ENCODE measurements at regions not wholly inside any gene's neighbourhood (a gene's known extent, or its start where the extent isn't known, plus 50 kb on each side); places are given as distances from the start of the nearest gene placed in this dataset.

DNA sequence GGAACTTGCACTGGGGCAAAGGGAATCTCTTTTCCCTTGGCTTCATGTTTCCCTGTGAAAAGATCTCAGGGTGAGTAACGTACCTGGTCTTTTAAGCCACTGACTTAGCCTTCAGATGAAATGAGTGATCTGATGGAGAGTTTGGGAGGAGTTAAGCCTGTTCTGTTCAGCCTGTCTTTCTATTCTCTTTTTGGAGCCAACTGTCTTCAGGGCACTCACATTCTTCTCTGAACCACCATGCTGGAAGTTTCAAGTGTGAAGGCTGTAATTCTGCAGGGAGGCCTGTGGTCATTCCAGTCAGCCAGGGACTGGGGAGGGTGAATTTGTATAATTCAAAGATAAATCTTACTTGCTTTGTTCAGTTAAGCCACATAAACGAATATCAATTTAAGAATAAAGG is 722.2 kb upstream of the SEMA6A start:
- no peaks in the 10 kb centered on the region; the same call in 1 of the 2 replicates for H3K9me3 ChIP-seq (ENCODE audit: control insufficient read depth, insufficient read depth, low read depth, low read length)
- no peak overlapping the region for H3K9ac ChIP-seq (ENCODE audit: low read length)
- no peak overlapping the region for H3K27ac ChIP-seq (ENCODE audit: low read depth, low read length)
- H3K36me3 ChIP-seq (ENCODE audit: control insufficient read depth, insufficient read depth, low read length), result no peaks in the 10 kb centered on the region
- no peaks in the 10 kb centered on the region for H3K27me3 ChIP-seq (ENCODE audit: control insufficient read depth, insufficient read depth, low read length)
- no peak overlapping the region for H3K4me3 ChIP-seq (ENCODE audit: low read depth, low read length)
- peaks cover 11% of the 10 kb centered on the region for H3K4me1 ChIP-seq (ENCODE audit: control insufficient read depth, insufficient read depth, low read length)

DNA sequence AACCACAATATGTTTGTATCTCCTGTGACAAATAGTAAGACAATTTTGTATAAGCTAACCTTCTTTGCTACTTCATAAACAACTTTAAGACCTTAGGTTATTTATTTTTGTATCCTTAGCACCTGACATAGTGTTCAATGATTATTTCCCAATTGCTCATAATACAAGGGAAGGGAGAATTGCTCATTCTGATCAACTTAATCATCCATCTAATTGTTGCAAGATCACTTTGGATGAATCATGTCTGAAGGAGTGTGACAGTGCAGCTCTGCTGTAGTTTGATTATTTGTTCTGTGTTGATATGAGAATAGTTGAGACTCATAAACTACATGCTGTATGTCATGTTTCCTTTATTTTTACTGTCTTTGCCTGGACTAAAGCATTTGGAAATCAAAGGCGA is 721.3 kb upstream of the SEMA6A start:
- H3K27ac ChIP-seq (ENCODE audit: low read depth, low read length), result no peak overlapping the region
- H3K27me3 ChIP-seq (ENCODE audit: control insufficient read depth, insufficient read depth, low read length), result no peaks in the 10 kb centered on the region
- no peak overlapping the region for H3K9ac ChIP-seq (ENCODE audit: low read length)
- peaks cover 11% of the 10 kb centered on the region for H3K4me1 ChIP-seq (ENCODE audit: control insufficient read depth, insufficient read depth, low read length)
- H3K9me3 ChIP-seq (ENCODE audit: control insufficient read depth, insufficient read depth, low read depth, low read length), result no peaks in the 10 kb centered on the region; the same call in 1 of the 2 replicates
- H3K36me3 ChIP-seq (ENCODE audit: control insufficient read depth, insufficient read depth, low read length), result no peaks in the 10 kb centered on the region
- no peak overlapping the region for H3K4me3 ChIP-seq (ENCODE audit: low read depth, low read length)

DNA sequence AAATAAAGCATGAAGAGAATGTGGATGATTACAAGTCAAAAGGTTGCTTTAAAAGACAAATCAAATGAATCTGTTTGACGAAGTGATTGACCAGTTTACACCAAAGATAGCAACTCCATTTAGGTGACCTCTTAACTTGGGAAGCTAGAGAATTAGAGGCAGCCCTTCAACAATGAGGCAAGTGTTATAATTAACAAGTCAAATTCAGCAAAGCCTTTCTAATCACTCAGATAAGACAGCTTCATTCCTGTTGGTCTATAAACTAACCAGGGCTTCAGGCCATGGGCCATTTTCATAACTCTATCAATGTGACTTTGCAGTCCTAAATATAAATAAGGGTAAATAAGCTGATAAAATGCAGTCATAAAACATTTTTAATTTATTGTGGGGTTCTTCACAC is 712.2 kb upstream of the SEMA6A start:
- H3K9me3 ChIP-seq (ENCODE audit: control insufficient read depth, insufficient read depth, low read depth, low read length), result no peaks in the 10 kb centered on the region
- no peak overlapping the region for H3K4me3 ChIP-seq (ENCODE audit: low read depth, low read length)
- H3K4me1 ChIP-seq (ENCODE audit: control insufficient read depth, insufficient read depth, low read length), result no peaks in the 10 kb centered on the region
- H3K9ac ChIP-seq (ENCODE audit: low read length), result no peak overlapping the region
- H3K27ac ChIP-seq (ENCODE audit: low read depth, low read length), result no peak overlapping the region
- no peaks in the 10 kb centered on the region for H3K27me3 ChIP-seq (ENCODE audit: control insufficient read depth, insufficient read depth, low read length)
- H3K36me3 ChIP-seq (ENCODE audit: control insufficient read depth, insufficient read depth, low read length), result no peaks in the 10 kb centered on the region

DNA sequence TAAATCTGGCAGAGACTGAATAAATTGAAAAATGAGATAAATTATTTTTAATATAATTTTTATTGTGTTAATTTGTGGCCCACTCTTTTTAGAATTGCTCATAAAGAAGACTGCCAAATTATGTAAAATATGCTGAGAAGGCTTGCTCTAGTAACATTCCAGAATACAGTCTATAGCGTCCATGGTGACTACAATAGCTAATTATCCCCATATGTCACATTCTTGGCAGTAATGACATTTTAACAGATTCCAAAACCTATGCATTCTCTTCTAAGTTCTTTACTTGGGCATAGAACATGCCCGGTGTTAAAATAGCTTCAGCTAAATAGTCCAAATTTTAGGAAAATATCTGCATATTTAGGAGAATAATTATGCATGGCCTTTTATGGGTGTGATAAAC is 697.0 kb upstream of the SEMA6A start:
- Histone ChIP-seq H3K36me3 (ENCODE audit: control insufficient read depth, insufficient read depth, low read length) (no peaks in the 10 kb centered on the region), H3K4me1 (ENCODE audit: control insufficient read depth, insufficient read depth, low read length) (no peaks in the 10 kb centered on the region), H3K9me3 (ENCODE audit: control insufficient read depth, insufficient read depth, low read depth, low read length) (peaks cover 6% of the 10 kb centered on the region), H3K4me3 (ENCODE audit: low read depth, low read length) (no peak overlapping the region), H3K27me3 (ENCODE audit: control insufficient read depth, insufficient read depth, low read length) (no peaks in the 10 kb centered on the region), H3K9ac (ENCODE audit: low read length) (no peak overlapping the region), H3K27ac (ENCODE audit: low read depth, low read length) (no peak overlapping the region)

DNA sequence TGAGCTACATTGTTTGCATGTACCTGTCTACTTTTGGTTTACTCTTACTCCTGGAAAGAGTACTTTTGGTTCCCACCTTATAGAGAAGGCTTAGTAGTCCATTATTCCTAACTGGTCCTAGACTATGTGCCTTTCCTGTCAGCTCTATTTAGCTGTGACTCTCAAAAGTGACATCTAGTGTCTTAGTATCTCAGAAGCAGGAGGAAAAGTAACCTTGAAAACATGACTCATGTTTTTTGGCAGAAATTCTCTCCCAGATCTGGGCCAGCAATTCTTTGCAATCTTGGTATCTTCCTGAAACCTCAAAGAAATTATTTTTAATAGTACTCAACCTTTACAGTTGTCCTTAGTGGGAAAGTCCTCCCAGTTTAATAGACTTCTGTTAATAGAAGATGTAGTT is 691.7 kb upstream of the SEMA6A start:
- peaks cover 8% of the 10 kb centered on the region; the same call in 1 of the 2 replicates for H3K9me3 ChIP-seq (ENCODE audit: control insufficient read depth, insufficient read depth, low read depth, low read length)
- no peak overlapping the region for H3K27ac ChIP-seq (ENCODE audit: low read depth, low read length)
- no peaks in the 10 kb centered on the region for H3K36me3 ChIP-seq (ENCODE audit: control insufficient read depth, insufficient read depth, low read length)
- no peaks in the 10 kb centered on the region for H3K27me3 ChIP-seq (ENCODE audit: control insufficient read depth, insufficient read depth, low read length)
- H3K4me1 ChIP-seq (ENCODE audit: control insufficient read depth, insufficient read depth, low read length), result no peaks in the 10 kb centered on the region
- H3K4me3 ChIP-seq (ENCODE audit: low read depth, low read length), result no peak overlapping the region
- H3K9ac ChIP-seq (ENCODE audit: low read length), result no peak overlapping the region

DNA sequence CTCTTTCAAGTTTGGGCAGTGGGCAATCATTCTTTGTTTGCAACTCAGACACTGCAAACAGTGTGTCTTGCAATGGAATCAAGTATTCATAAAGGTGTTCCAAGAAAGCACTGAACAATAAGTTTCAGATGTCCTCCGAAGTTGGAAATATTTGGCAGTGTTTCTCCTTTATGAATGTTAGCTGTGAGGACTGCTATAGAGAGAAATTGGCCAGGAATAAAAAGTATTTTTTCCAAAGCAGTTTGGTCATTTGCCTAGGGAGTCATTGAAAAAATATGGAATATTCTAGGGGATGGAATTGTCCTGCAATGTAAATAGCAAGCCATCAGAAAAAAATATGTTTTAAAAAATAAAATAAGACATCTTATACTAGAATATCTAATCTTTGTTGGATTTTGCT is 688.6 kb upstream of the SEMA6A start:
- Histone ChIP-seq H3K27me3 (ENCODE audit: control insufficient read depth, insufficient read depth, low read length) (no peaks in the 10 kb centered on the region), H3K9ac (ENCODE audit: low read length) (no peak overlapping the region), H3K4me1 (ENCODE audit: control insufficient read depth, insufficient read depth, low read length) (no peaks in the 10 kb centered on the region), H3K36me3 (ENCODE audit: control insufficient read depth, insufficient read depth, low read length) (no peaks in the 10 kb centered on the region), H3K9me3 (ENCODE audit: control insufficient read depth, insufficient read depth, low read depth, low read length) (peaks cover 8% of the 10 kb centered on the region; the same call in 1 of the 2 replicates), H3K27ac (ENCODE audit: low read depth, low read length) (no peak overlapping the region), H3K4me3 (ENCODE audit: low read depth, low read length) (no peak overlapping the region)

DNA sequence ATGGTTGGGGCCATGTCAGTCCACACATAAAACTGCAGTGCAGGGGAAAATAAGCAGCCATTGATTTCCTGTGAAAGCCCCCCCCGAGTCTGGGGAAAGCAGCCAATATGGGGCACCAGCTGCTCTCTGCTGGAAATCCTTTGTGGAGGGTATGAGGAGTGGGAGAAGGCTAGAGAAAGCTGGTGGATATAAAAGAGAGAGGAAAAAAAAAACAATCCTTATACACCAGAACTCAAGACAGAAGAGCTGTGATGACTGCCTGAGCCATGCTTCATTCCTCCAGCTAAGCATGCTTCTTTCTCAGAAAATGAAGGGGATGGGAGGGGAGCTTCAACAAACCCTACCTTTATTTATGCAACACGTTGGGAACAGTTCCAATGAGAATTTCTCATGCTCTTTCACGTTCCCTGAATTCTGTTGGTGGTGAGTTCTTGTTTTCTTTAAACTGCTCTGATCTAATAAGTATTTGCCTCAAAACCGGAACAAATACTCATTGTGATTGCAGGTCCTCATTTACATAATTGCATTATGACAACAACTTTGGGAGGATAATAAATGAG is 688.0 kb upstream of the SEMA6A start:
- H3K4me3 ChIP-seq (ENCODE audit: low read depth, low read length), result no peak overlapping the region
- H3K4me1 ChIP-seq (ENCODE audit: control insufficient read depth, insufficient read depth, low read length), result no peaks in the 10 kb centered on the region
- H3K9me3 ChIP-seq (ENCODE audit: control insufficient read depth, insufficient read depth, low read depth, low read length), result peaks cover 8% of the 10 kb centered on the region; the same call in 1 of the 2 replicates
- no peaks in the 10 kb centered on the region for H3K36me3 ChIP-seq (ENCODE audit: control insufficient read depth, insufficient read depth, low read length)
- H3K27ac ChIP-seq (ENCODE audit: low read depth, low read length), result no peak overlapping the region
- no peaks in the 10 kb centered on the region for H3K27me3 ChIP-seq (ENCODE audit: control insufficient read depth, insufficient read depth, low read length)
- H3K9ac ChIP-seq (ENCODE audit: low read length), result no peak overlapping the region

DNA sequence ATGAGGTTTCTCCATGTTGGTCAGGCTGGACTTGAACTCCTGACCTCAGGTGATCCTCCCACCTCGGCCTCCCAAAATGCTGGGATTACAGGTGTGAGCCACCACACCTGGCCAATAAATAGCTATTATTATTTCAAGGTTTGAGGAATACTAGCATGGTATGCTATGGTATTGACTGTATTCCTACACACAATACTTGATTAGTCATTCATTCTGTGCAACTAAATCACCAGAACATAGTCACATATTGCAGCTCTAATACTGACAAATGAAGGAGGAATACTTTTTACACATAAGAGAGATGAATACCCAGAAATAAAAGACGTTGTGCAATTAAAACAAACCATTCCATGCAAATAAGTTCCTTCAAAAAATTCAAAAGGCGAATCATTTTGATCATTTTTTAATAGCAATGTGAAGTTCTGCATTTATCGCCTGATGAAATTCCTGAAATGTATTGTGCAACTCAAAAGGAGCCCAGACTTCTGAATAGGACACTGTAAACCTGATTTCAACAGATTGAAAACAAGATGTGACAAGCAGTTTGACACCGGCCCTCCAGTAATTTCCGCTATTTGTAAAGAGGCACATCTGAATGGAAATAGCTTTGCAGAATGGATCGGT is 687.4 kb upstream of the SEMA6A start:
- Histone ChIP-seq H3K4me3 (ENCODE audit: low read depth, low read length) (no peak overlapping the region), H3K9me3 (ENCODE audit: control insufficient read depth, insufficient read depth, low read depth, low read length) (peaks cover 8% of the 10 kb centered on the region; the same call in 1 of the 2 replicates), H3K36me3 (ENCODE audit: control insufficient read depth, insufficient read depth, low read length) (no peaks in the 10 kb centered on the region), H3K27ac (ENCODE audit: low read depth, low read length) (no peak overlapping the region), H3K27me3 (ENCODE audit: control insufficient read depth, insufficient read depth, low read length) (no peaks in the 10 kb centered on the region), H3K4me1 (ENCODE audit: control insufficient read depth, insufficient read depth, low read length) (no peaks in the 10 kb centered on the region), H3K9ac (ENCODE audit: low read length) (no peak overlapping the region)

DNA sequence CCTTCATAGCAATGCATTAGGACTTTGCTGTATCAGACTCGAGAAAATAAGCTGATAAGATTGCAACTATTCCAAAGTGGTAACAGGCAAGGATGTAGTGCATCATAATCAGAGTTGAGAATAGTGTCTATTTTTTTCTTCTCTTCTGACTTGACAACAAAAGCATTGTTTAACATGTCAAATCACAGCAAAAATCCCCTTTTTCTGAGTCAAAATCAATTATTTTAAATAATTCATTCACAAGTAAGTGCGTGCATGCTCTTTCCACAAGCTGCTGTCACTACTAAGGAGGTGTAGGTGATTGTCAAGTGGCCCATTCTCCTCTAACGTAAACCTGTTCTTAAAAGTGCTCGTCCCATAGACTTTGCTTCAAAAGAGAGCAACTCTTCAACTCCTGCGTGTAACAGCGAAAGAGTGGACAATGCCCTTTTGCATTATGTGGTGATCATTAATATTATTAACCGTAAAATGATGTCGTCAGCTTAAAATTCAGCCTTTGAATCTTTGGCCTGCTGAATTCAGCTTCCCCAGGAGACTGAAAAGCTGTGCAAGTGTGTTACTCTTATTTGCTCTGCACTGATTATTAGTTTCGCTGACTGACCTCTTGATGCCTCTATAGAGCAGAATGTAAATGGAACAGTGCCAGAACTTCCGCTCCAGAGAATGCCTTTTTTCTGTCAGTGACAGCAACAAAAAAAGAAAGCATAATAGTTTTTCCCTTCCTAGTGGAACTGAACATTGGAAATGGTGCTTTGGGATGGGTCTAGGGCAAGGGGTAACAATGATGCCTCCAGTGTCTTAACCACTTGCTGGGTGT is 680.8 kb upstream of the SEMA6A start:
- no peak overlapping the region for H3K27ac ChIP-seq (ENCODE audit: low read depth, low read length)
- H3K27me3 ChIP-seq (ENCODE audit: control insufficient read depth, insufficient read depth, low read length), result no peaks in the 10 kb centered on the region
- H3K9ac ChIP-seq (ENCODE audit: low read length), result no peak overlapping the region
- no peak overlapping the region for H3K4me3 ChIP-seq (ENCODE audit: low read depth, low read length)
- H3K36me3 ChIP-seq (ENCODE audit: control insufficient read depth, insufficient read depth, low read length), result no peaks in the 10 kb centered on the region
- H3K4me1 ChIP-seq (ENCODE audit: control insufficient read depth, insufficient read depth, low read length), result peaks cover 12% of the 10 kb centered on the region; the same call in 1 of the 2 replicates
- H3K9me3 ChIP-seq (ENCODE audit: control insufficient read depth, insufficient read depth, low read depth, low read length), result no peaks in the 10 kb centered on the region

DNA sequence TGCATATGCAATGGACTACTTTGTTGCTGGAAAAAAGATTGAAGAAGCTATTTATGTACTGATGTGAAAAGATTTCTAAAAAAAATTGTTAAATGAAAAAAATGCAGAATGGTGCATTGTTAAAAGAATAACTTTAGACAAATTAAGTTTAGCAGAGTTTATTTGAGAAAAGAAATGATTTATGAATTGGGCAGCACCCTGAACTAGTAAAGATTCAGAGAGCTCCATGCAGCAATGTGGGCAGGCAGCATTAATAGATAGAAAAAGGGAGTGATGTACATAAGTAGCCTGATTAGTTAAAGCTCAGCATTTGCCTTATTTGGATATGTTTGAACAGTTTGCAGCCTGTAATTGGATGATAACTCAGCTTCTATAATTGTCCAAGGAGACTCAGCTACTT is 677.9 kb upstream of the SEMA6A start:
- Histone ChIP-seq H3K9ac (ENCODE audit: low read length) (no peak overlapping the region), H3K4me3 (ENCODE audit: low read depth, low read length) (no peak overlapping the region), H3K4me1 (ENCODE audit: control insufficient read depth, insufficient read depth, low read length) (peaks cover 12% of the 10 kb centered on the region; the same call in 1 of the 2 replicates), H3K9me3 (ENCODE audit: control insufficient read depth, insufficient read depth, low read depth, low read length) (no peaks in the 10 kb centered on the region), H3K27me3 (ENCODE audit: control insufficient read depth, insufficient read depth, low read length) (no peaks in the 10 kb centered on the region), H3K27ac (ENCODE audit: low read depth, low read length) (no peak overlapping the region), H3K36me3 (ENCODE audit: control insufficient read depth, insufficient read depth, low read length) (no peaks in the 10 kb centered on the region)
